ENCODE measurements at regions not wholly inside any gene's neighbourhood (a gene's known extent, or its start where the extent isn't known, plus 50 kb on each side); places are given as distances from the start of the nearest gene placed in this dataset.

DNA sequence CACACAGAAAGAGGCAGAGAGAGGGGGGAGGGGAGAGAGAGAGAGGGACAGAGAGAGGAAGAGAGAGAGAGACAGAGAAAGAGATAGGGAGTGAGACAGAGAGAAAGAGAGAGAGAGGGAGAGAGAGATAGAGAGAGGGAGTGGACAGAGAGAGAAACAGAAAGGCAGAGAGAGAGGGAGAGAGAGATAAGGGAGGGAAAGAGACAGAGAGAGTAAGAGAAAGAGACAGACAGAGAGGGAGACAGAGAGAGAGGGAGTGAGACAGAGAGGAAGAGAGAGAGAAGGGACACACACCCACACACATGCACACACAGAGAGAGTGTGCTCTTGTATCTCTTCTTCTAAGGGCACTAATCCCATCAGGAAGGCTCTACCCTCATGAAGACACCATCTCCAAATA, 103.2 kb upstream of the ESRRB start:
- Mint-ChIP-seq H3K9me3 (no peaks in the 10 kb centered on the region), H3K27me3 (ENCODE audit: insufficient read depth) (peaks cover 39% of the 10 kb centered on the region)
- TF ChIP-seq, protein P1, sequence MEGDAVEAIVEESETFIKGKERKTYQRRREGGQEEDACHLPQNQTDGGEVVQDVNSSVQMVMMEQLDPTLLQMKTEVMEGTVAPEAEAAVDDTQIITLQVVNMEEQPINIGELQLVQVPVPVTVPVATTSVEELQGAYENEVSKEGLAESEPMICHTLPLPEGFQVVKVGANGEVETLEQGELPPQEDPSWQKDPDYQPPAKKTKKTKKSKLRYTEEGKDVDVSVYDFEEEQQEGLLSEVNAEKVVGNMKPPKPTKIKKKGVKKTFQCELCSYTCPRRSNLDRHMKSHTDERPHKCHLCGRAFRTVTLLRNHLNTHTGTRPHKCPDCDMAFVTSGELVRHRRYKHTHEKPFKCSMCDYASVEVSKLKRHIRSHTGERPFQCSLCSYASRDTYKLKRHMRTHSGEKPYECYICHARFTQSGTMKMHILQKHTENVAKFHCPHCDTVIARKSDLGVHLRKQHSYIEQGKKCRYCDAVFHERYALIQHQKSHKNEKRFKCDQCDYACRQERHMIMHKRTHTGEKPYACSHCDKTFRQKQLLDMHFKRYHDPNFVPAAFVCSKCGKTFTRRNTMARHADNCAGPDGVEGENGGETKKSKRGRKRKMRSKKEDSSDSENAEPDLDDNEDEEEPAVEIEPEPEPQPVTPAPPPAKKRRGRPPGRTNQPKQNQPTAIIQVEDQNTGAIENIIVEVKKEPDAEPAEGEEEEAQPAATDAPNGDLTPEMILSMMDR (conservative IDR thresholded peaks at IDR 0.05) = no peak

DNA sequence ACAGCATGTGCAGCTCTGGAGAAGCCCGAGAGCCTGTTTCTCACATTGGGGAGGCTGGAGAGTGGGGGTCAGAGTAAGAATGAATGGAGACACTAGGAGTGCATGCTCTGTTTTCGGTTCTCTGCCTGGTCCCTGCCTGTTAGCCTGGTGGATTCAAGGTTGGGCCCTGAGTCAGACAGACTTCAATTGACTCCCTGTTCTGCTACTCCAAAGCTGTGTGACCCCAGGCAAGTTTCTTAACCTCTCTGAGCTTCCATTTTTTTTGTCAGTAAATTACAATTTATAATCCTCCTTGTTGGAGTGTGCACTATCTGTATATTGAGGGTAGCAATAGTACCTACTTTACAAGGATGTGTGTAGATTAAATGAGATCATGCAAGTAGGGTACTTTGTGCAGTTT, 102.6 kb upstream of the ESRRB start:
- Histone ChIP-seq H3K9ac (ENCODE audit: extremely low read depth, low read length, poor library complexity, severe bottlenecking) (no peak overlapping the region), H3K36me3 (ENCODE audit: control insufficient read depth, insufficient read depth, low read length) (no peaks in the 10 kb centered on the region), H3K4me1 (ENCODE audit: control insufficient read depth, insufficient read depth, low read length) (no peaks in the 10 kb centered on the region), H3K9me3 (ENCODE audit: control insufficient read depth, low read length) (no peaks in the 10 kb centered on the region), H3K27ac (ENCODE audit: low read depth, low read length) (no peak overlapping the region), H3K27me3 (ENCODE audit: control insufficient read depth, insufficient read depth, low read length, poor library complexity, severe bottlenecking) (no peaks in the 10 kb centered on the region), H3K4me3 (ENCODE audit: low read length) (no peak overlapping the region)
- 82 to 95% methylated on average over 1 to 2 of the region's 2 CpGs for WGBS, 2 experiments (ENCODE audit: insufficient coverage in 1 of 2, insufficient read length in 1 of 2)
- peaks cover 36% of the 10 kb centered on the region for H3K27me3 Mint-ChIP-seq (ENCODE audit: insufficient read depth)
- no peaks in the 10 kb centered on the region for H3K9me3 Mint-ChIP-seq
- no peaks in the 10 kb centered on the region for H3K4me1 Mint-ChIP-seq
- TF ChIP-seq, protein P1 (conservative IDR thresholded peaks at IDR 0.05) = no peak
- no peaks in the 10 kb centered on the region for H3K36me3 Mint-ChIP-seq (ENCODE audit: low read depth)
- H3K4me3 Mint-ChIP-seq = no peak overlapping the region
- peak; percentile 30 for DNase-seq
- no peak overlapping the region for H3K27ac Mint-ChIP-seq

More for the DNA sequence above, 103.2 kb upstream of the ESRRB start:
- Histone ChIP-seq H3K27ac (ENCODE audit: low read depth, low read length) (no peak overlapping the region), H3K27me3 (ENCODE audit: control insufficient read depth, insufficient read depth, low read length, poor library complexity, severe bottlenecking) (no peaks in the 10 kb centered on the region), H3K9me3 (ENCODE audit: control insufficient read depth, low read length) (no peaks in the 10 kb centered on the region), H3K9ac (ENCODE audit: extremely low read depth, low read length, poor library complexity, severe bottlenecking) (no peak overlapping the region), H3K4me3 (ENCODE audit: low read length) (no peak overlapping the region), H3K4me1 (ENCODE audit: control insufficient read depth, insufficient read depth, low read length) (no peaks in the 10 kb centered on the region), H3K36me3 (ENCODE audit: control insufficient read depth, insufficient read depth, low read length) (no peaks in the 10 kb centered on the region)
- Mint-ChIP-seq H3K27ac (no peak overlapping the region), H3K4me1 (peaks cover 2% of the 10 kb centered on the region), H3K36me3 (ENCODE audit: low read depth) (no peaks in the 10 kb centered on the region), H3K4me3 (no peak overlapping the region)
- DNase-seq = no peak

DNA sequence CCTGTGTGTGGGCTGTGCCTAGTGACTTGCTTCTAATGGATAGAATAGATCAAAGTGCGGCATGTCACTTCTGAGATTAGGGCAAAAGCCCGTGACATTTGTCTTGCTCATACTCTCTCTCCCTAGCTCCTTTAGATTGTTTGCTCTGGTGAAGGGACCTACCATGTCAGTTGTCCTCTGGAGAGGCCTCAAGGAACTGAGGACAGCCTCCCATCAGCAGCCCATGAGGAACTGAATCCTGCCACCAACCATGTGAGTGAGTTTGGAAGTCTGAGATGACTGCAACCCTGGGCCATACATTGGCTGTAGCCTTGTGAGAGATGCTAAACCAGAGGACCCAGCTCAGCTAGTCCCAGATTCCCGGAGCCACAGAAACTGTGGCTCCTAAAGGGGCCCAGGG, 101.6 kb upstream of the ESRRB start:
- peaks cover 27% of the 10 kb centered on the region for H3K27me3 Mint-ChIP-seq (ENCODE audit: insufficient read depth)
- no peaks in the 10 kb centered on the region for H3K4me1 ChIP-seq (ENCODE audit: control insufficient read depth, insufficient read depth, low read length)
- H3K36me3 ChIP-seq (ENCODE audit: control insufficient read depth, insufficient read depth, low read length) = no peaks in the 10 kb centered on the region
- peak; percentile 11 for DNase-seq
- no peaks in the 10 kb centered on the region for H3K36me3 Mint-ChIP-seq (ENCODE audit: low read depth)
- WGBS, 2 experiments (ENCODE audit: insufficient coverage in 1 of 2, insufficient read length in 1 of 2) = 88 to 89% methylated on average over 3 of the region's 3 CpGs
- H3K9me3 Mint-ChIP-seq = no peaks in the 10 kb centered on the region
- no peak overlapping the region for H3K27ac ChIP-seq (ENCODE audit: low read depth, low read length)
- no peak overlapping the region for H3K4me3 Mint-ChIP-seq
- no peaks in the 10 kb centered on the region for H3K9me3 ChIP-seq (ENCODE audit: control insufficient read depth, low read length)
- no peak overlapping the region for H3K4me3 ChIP-seq (ENCODE audit: low read length)
- H3K27ac Mint-ChIP-seq = no peak overlapping the region
- H3K9ac ChIP-seq (ENCODE audit: extremely low read depth, low read length, poor library complexity, severe bottlenecking) = no peak overlapping the region
- H3K4me1 Mint-ChIP-seq = no peaks in the 10 kb centered on the region
- H3K27me3 ChIP-seq (ENCODE audit: control insufficient read depth, insufficient read depth, low read length, poor library complexity, severe bottlenecking) = no peaks in the 10 kb centered on the region
- TF ChIP-seq, protein P1 (conservative IDR thresholded peaks at IDR 0.05) = no peak
